ENCODE measurements at regions not wholly inside any gene's neighbourhood (a gene's known extent, or its start where the extent isn't known, plus 50 kb on each side); places are given as distances from the start of the nearest gene placed in this dataset.
"Not testable (repeated sequence)": the region's sequence is repeated elsewhere in the genome, so short reads cannot be mapped to it uniquely, and the experiment has no call there.

- no peak for TF ChIP-seq CTCF (IDR thresholded peaks at IDR 0.05)
- H3K27ac Mint-ChIP-seq: no peak overlapping the region
Observed at GRCh38 chrX:140273921-140274320, 230.9 kb downstream of the SOX3 start.

GRCh38 chrX:140250391-140250790, 254.5 kb downstream of the SOX3 start:
- DNase-seq: no peak
- ATAC-seq (ENCODE audit: low read depth): no peak
- no peak for TF ChIP-seq CTCF (IDR thresholded peaks at IDR 0.05)
- Mint-ChIP-seq H3K27ac (no peak overlapping the region), H3K9me3 (no peaks in the 10 kb centered on the region), H3K4me1 (no peaks in the 10 kb centered on the region), H3K36me3 (ENCODE audit: low read depth) (no peaks in the 10 kb centered on the region), H3K4me3 (no peak overlapping the region), H3K27me3 (no peaks in the 10 kb centered on the region)
- ChIA-PET POLR2A (no interaction called here), CTCF (interaction anchor here (0.7 kb wide), 1 partner anchor 44 kb away, joined by 3 read pairs; no protein-coding TSS in a partner anchor)
- intact Hi-C loops (cut with micrococcal nuclease): no loop called here

More at GRCh38 chrX:140273921-140274320, 230.9 kb downstream of the SOX3 start:
- ChIA-PET POLR2A (no interaction called here), CTCF (no interaction called here)
- Mint-ChIP-seq H3K36me3 (ENCODE audit: low read depth) (no peaks in the 10 kb centered on the region), H3K4me3 (no peak overlapping the region), H3K4me1 (no peaks in the 10 kb centered on the region), H3K27me3 (no peaks in the 10 kb centered on the region), H3K9me3 (peaks cover 10% of the 10 kb centered on the region)
- intact Hi-C loops (cut with micrococcal nuclease): no loop called here
- no peak for ATAC-seq (ENCODE audit: low read depth)
- no peak for DNase-seq

- CTCF ChIA-PET: no interaction called here
- Mint-ChIP-seq H3K36me3 (ENCODE audit: low read depth) (no peaks in the 10 kb centered on the region), H3K4me3 (no peak overlapping the region), H3K9me3 (no peaks in the 10 kb centered on the region), H3K27ac (no peak overlapping the region), H3K4me1 (no peaks in the 10 kb centered on the region), H3K27me3 (no peaks in the 10 kb centered on the region)
- DNase-seq (no peak), ATAC-seq (ENCODE audit: low read depth) (no peak)
- no peak for TF ChIP-seq CTCF (IDR thresholded peaks at IDR 0.05)
- intact Hi-C loops (cut with micrococcal nuclease): no loop called here
- POLR2A ChIA-PET: no interaction called here
Observed at GRCh38 chrX:140249088-140249487, 255.8 kb downstream of the SOX3 start.

- H3K36me3 Mint-ChIP-seq (ENCODE audit: low read depth): no peaks in the 10 kb centered on the region
- no peaks in the 10 kb centered on the region for H3K4me1 Mint-ChIP-seq
- POLR2A ChIA-PET: no interaction called here
- no peak overlapping the region for H3K27ac Mint-ChIP-seq
- no peak for ATAC-seq (ENCODE audit: low read depth)
- intact Hi-C loops (cut with micrococcal nuclease): no loop called here
- TF ChIP-seq CTCF (IDR thresholded peaks at IDR 0.05): no peak
- CTCF ChIA-PET: no interaction called here
- no peak overlapping the region for H3K4me3 Mint-ChIP-seq
- no peaks in the 10 kb centered on the region for H3K9me3 Mint-ChIP-seq
- DNase-seq: no peak
- no peaks in the 10 kb centered on the region for H3K27me3 Mint-ChIP-seq
Observed at GRCh38 chrX:140229191-140229590, 263.9 kb upstream of the CXorf66 start.

GRCh38 chrX:140226037-140226436, 260.7 kb upstream of the CXorf66 start:
- POLR2A ChIA-PET: not testable (repeated sequence)

GRCh38 chrX:140215894-140216293, 250.6 kb upstream of the CXorf66 start:
- H3K27me3 Mint-ChIP-seq; H3K4me1 Mint-ChIP-seq; DNase-seq; H3K4me3 Mint-ChIP-seq; H3K9me3 Mint-ChIP-seq; POLR2A ChIA-PET; CTCF ChIA-PET; H3K27ac Mint-ChIP-seq; H3K36me3 Mint-ChIP-seq (ENCODE audit: low read depth); intact Hi-C loops (cut with micrococcal nuclease); ATAC-seq (ENCODE audit: low read depth): not testable (repeated sequence)

More at GRCh38 chrX:140226037-140226436, 260.7 kb upstream of the CXorf66 start:
- ATAC-seq (ENCODE audit: low read depth); H3K36me3 Mint-ChIP-seq (ENCODE audit: low read depth); H3K9me3 Mint-ChIP-seq; H3K27ac Mint-ChIP-seq; intact Hi-C loops (cut with micrococcal nuclease); H3K4me3 Mint-ChIP-seq; H3K27me3 Mint-ChIP-seq; CTCF ChIA-PET; DNase-seq; H3K4me1 Mint-ChIP-seq: not testable (repeated sequence)

GRCh38 chrX:140214518-140214917, 249.2 kb upstream of the CXorf66 start:
- intact Hi-C loops (cut with micrococcal nuclease); POLR2A ChIA-PET; DNase-seq; H3K36me3 Mint-ChIP-seq (ENCODE audit: low read depth); H3K9me3 Mint-ChIP-seq; H3K4me1 Mint-ChIP-seq; H3K27me3 Mint-ChIP-seq; CTCF ChIA-PET; ATAC-seq (ENCODE audit: low read depth); H3K4me3 Mint-ChIP-seq; H3K27ac Mint-ChIP-seq: not testable (repeated sequence)

Measured in activated B cell treated with CpG ODN at 0.5 μM for 24 hours (primary cell).